VCaP (cell line): ENCODE measurements at regions not wholly inside any gene's neighbourhood (a gene's known extent, or its start where the extent isn't known, plus 50 kb on each side); places are given as distances from the start of the nearest gene placed in this dataset.

Experiments used
- H3K27ac ChIP-seq: fragments of 450-650 bp; 2 replicates; pipeline ENCODE4 v1.5.1; 2017
- CTCF ChIP-seq: fragments of 450-650 bp; conservative IDR thresholded peaks from 2 replicates; pipeline ENCODE4 v1.5.1; 2017; ENCODE audit warnings: mild to moderate bottlenecking, moderate library complexity

GRCh38 chr2:111640480-111640879 lies 243.5 kb downstream of the ANAPC1 start:
- TF ChIP-seq CTCF = no peak
- peak overlapping the region; percentile 27; the same call in 1 of the 2 replicates for H3K27ac ChIP-seq

GRCh38 chr2:111642586-111643327 lies 241.2 kb downstream of the ANAPC1 start:
- no peak for TF ChIP-seq CTCF
- no peak overlapping the region for H3K27ac ChIP-seq

GRCh38 chr2:111643759-111644158 lies 240.2 kb downstream of the ANAPC1 start:
- TF ChIP-seq CTCF = no peak
- H3K27ac ChIP-seq = no peak overlapping the region

- no peak overlapping the region for H3K27ac ChIP-seq
- TF ChIP-seq CTCF = no peak
Measured at GRCh38 chr2:111647359-111647758, 236.6 kb downstream of the ANAPC1 start.

- no peak overlapping the region for H3K27ac ChIP-seq
Measured at GRCh38 chr2:111652038-111652437, 232.0 kb downstream of the ANAPC1 start.

GRCh38 chr2:111652681-111653080 lies 231.3 kb downstream of the ANAPC1 start:
- H3K27ac ChIP-seq = no peak overlapping the region
- TF ChIP-seq CTCF = no peak

More at GRCh38 chr2:111652038-111652437, 232.0 kb downstream of the ANAPC1 start:
- TF ChIP-seq CTCF = no peak

- no peak overlapping the region for H3K27ac ChIP-seq
- TF ChIP-seq CTCF = no peak
Measured at GRCh38 chr2:111653103-111653624, 230.8 kb downstream of the ANAPC1 start.
